GM21423 (cell line): ENCODE measurements at regions not wholly inside any gene's neighbourhood (a gene's known extent, or its start where the extent isn't known, plus 50 kb on each side); places are given as distances from the start of the nearest gene placed in this dataset.
"Not testable (repeated sequence)": the region's sequence is repeated elsewhere in the genome, so short reads cannot be mapped to it uniquely, and the experiment has no call there.

Experiments used
- ATAC-seq: cut with Tn5 transposase; IDR thresholded peaks from one replicate; pipeline ENCODE4 v1.9.1; 2021; ENCODE audit warnings: mild to moderate bottlenecking, moderate library complexity; ENCODE audit not compliant: unreplicated experiment

GRCh38 chr6:80789912-80790570 is 683.6 kb downstream of the BCKDHB start:
- no peak for ATAC-seq

GRCh38 chr6:80783271-80783670 is 676.8 kb downstream of the BCKDHB start:
- not testable (repeated sequence) for ATAC-seq

- ATAC-seq = no peak
Measured at GRCh38 chr6:80771941-80772340, 665.5 kb downstream of the BCKDHB start.

GRCh38 chr6:80769106-80769505 is 662.6 kb downstream of the BCKDHB start:
- no peak for ATAC-seq

- ATAC-seq = no peak
Measured at GRCh38 chr6:80767808-80768207, 661.3 kb downstream of the BCKDHB start.

GRCh38 chr6:80744213-80744612 is 637.7 kb downstream of the BCKDHB start:
- no peak for ATAC-seq

- ATAC-seq = no peak
Measured at GRCh38 chr6:80742481-80742880, 636.0 kb downstream of the BCKDHB start.

- ATAC-seq = no peak
Measured at GRCh38 chr6:80733641-80734040, 627.2 kb downstream of the BCKDHB start.

GRCh38 chr6:80728830-80729229 is 622.4 kb downstream of the BCKDHB start:
- ATAC-seq = no peak

- no peak for ATAC-seq
Measured at GRCh38 chr6:80728101-80728750, 621.8 kb downstream of the BCKDHB start.

GRCh38 chr6:80725156-80725930 is 618.9 kb downstream of the BCKDHB start:
- ATAC-seq = no peak

GRCh38 chr6:80720824-80721223 is 614.4 kb downstream of the BCKDHB start:
- ATAC-seq = no peak

- no peak for ATAC-seq
Measured at GRCh38 chr6:80714513-80714912, 608.0 kb downstream of the BCKDHB start.

GRCh38 chr6:80698459-80698858 is 592.0 kb downstream of the BCKDHB start:
- ATAC-seq = no peak

- ATAC-seq = no peak
Measured at GRCh38 chr6:80696268-80696667, 589.8 kb downstream of the BCKDHB start.

GRCh38 chr6:80690551-80691131 is 584.2 kb downstream of the BCKDHB start:
- no peak for ATAC-seq

GRCh38 chr6:80689716-80690395 is 583.4 kb downstream of the BCKDHB start:
- no peak for ATAC-seq

- ATAC-seq = no peak
Measured at GRCh38 chr6:80679992-80680391, 573.5 kb downstream of the BCKDHB start.

GRCh38 chr6:80676386-80676785 is 569.9 kb downstream of the BCKDHB start:
- ATAC-seq = no peak

- no peak for ATAC-seq
Measured at GRCh38 chr6:80674669-80675068, 568.2 kb downstream of the BCKDHB start.

- ATAC-seq = no peak
Measured at GRCh38 chr6:80673367-80673766, 566.9 kb downstream of the BCKDHB start.
